Neutrophil (primary cell): ENCODE measurements at regions not wholly inside any gene's neighbourhood (a gene's known extent, or its start where the extent isn't known, plus 50 kb on each side); places are given as distances from the start of the nearest gene placed in this dataset.

ENCODE experiments used
- H3K27ac ChIP-seq: fragments of 200-600 bp; sonication (generic); 2 replicates; pipeline ENCODE4 v1.5.1; 2016; ENCODE audit warnings: mild to moderate bottlenecking, moderate library complexity
- H3K27me3 ChIP-seq: fragments of 200-600 bp; sonication (generic); 2 replicates; pipeline ENCODE4 v1.6.0; 2016; ENCODE audit warnings: mild to moderate bottlenecking
- H3K36me3 ChIP-seq: fragments of 200-600 bp; sonication (generic); 2 replicates; pipeline ENCODE4 v1.5.1; 2017
- H3K4me1 ChIP-seq, 2 experiments: fragments of 200-600 bp in 1 of 2; sonication (generic) in 1 of 2; 1 replicate in 1 of 2; 2 replicates in 1 of 2; pipeline versions ENCODE4 v1.5.1 to v1.6.1; 2013 to 2016; ENCODE audit warnings: low read depth in 1 of 2, low read length in 1 of 2, mild to moderate bottlenecking in 1 of 2, moderate library complexity in 1 of 2; ENCODE audit not compliant: control insufficient read depth in 1 of 2, insufficient read depth in 1 of 2
- H3K4me3 ChIP-seq, 2 experiments: fragments of 200-600 bp in 1 of 2; sonication (generic) in 1 of 2; 1 replicate in 1 of 2; 2 replicates in 1 of 2; pipeline ENCODE4 v1.5.1; 2013 to 2016; ENCODE audit warnings: low read depth in 1 of 2, low read length in 1 of 2, mild to moderate bottlenecking in 1 of 2, moderate library complexity in 1 of 2
- H3K9me3 ChIP-seq: fragments of 200-600 bp; sonication (generic); 2 replicates; pipeline ENCODE4 v1.5.1; 2016
- CTCF ChIP-seq: fragments of 200-600 bp; sonication (generic); IDR thresholded peaks from 2 replicates; pipeline ENCODE4 v1.5.1; 2016; ENCODE audit warnings: antibody characterized with exemption

- TF ChIP-seq CTCF: no peak
- Histone ChIP-seq H3K4me3 (no peak overlapping the region), H3K4me1 (no peaks in the 10 kb centered on the region), H3K36me3 (no peaks in the 10 kb centered on the region), H3K9me3 (no peaks in the 10 kb centered on the region), H3K27me3 (peaks cover 5% of the 10 kb centered on the region), H3K27ac (no peak overlapping the region)
Measured at GRCh38 chr6:904994-905393, 212.1 kb upstream of the EXOC2 start.

DNA sequence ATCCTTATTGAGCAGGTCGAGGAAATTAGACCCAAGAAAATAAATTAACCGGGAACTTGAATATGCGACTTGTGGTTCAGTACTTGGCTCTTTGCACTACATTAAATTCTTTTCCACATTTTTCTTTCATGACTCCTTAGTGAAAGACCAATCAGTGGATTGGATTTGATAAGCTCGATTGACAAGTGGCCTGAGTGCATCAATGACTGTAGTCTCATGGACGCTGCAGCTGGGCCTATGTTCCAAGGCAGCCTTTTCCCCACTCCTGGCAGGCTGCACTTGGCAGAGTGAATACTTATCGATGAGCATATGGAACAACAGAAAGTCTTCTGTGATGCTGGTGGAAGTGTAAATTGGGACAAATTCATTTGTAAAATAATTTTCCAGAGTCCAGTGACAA lies 210.8 kb upstream of the EXOC2 start:
- Histone ChIP-seq H3K4me1 (no peaks in the 10 kb centered on the region), H3K9me3 (no peaks in the 10 kb centered on the region), H3K36me3 (no peaks in the 10 kb centered on the region), H3K27me3 (peaks cover 9% of the 10 kb centered on the region), H3K4me3 (no peak overlapping the region), H3K27ac (no peak overlapping the region)
- no peak for TF ChIP-seq CTCF

GRCh38 chr6:901696-902460 lies 208.9 kb upstream of the EXOC2 start:
- no peak overlapping the region for H3K4me3 ChIP-seq
- no peaks in the 10 kb centered on the region for H3K36me3 ChIP-seq
- H3K27me3 ChIP-seq: peaks cover 28% of the 10 kb centered on the region
- TF ChIP-seq CTCF: no peak
- H3K9me3 ChIP-seq: no peaks in the 10 kb centered on the region
- H3K4me1 ChIP-seq: no peaks in the 10 kb centered on the region
- H3K27ac ChIP-seq: no peak overlapping the region

DNA sequence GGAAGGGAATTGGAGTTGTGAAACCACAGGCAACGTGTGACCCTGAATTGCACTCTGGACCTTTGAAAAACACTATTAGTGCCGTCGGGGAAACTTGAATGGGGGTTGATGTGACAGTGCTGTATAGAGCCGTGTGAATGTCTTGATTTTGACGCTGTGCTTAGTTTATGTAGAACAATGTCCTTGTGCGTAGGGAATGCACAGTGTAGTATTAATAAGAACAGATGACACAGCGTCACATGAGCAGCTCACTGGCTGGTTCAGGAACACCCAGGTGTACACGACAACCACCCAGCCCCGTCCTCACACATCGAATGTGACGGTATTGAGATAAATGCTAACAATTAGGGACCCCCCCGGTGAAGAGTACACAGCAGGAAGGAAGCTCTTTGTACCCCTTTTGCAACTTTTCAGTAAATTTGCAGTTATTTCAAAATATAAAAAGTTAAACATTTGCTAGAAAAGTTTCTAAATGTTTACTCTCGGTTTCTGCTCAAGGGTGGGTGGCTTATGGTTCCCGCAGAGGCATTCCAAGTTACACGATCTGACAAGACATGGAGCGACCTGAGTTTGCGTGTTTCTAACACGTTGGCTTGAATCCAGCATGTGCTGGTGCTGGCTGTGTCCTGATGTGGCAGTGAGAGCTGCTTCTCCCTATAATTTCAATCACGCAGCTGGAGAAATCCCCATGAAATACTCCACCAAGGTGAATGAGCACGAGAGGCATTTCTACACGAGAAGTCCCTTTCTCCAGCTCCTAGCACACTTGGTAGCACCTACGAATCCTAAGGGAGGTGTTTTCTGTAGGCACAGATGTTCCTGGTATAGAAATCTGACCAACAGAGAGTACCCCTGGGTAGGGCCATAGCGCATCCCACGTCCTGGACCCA lies 208.0 kb upstream of the EXOC2 start:
- Histone ChIP-seq H3K27ac (no peak overlapping the region), H3K27me3 (peaks cover 35% of the 10 kb centered on the region), H3K4me1 (no peaks in the 10 kb centered on the region), H3K4me3 (no peak overlapping the region), H3K9me3 (no peaks in the 10 kb centered on the region), H3K36me3 (no peaks in the 10 kb centered on the region)
- TF ChIP-seq CTCF: no peak

GRCh38 chr6:897528-898207 lies 204.7 kb upstream of the EXOC2 start:
- Histone ChIP-seq H3K36me3 (no peaks in the 10 kb centered on the region), H3K27ac (no peak overlapping the region), H3K27me3 (peaks cover 56% of the 10 kb centered on the region), H3K4me3 (no peak overlapping the region), H3K4me1 (no peaks in the 10 kb centered on the region), H3K9me3 (no peaks in the 10 kb centered on the region)
- TF ChIP-seq CTCF: no peak
